Lower leg skin (tissue), 3 donors: ENCODE measurements at regions not wholly inside any gene's neighbourhood (a gene's known extent, or its start where the extent isn't known, plus 50 kb on each side); places are given as distances from the start of the nearest gene placed in this dataset.

Experiments used
- CTCF ChIP-seq, 3 donors: fragments of 450-650 bp; IDR thresholded peaks; one replicate each; pipeline ENCODE4 v1.5.1; 2016; ENCODE audit warnings: antibody characterized with exemption in 3 of 3, mild to moderate bottlenecking in 3 of 3, moderate library complexity in 2 of 3
- POLR2A ChIP-seq, 2 donors: fragments of 450-650 bp; IDR thresholded peaks; one replicate each; pipeline ENCODE4 v1.6.1; 2016 to 2017; ENCODE audit warnings: antibody characterized with exemption in 2 of 2, mild to moderate bottlenecking in 1 of 2, moderate library complexity in 1 of 2

DNA sequence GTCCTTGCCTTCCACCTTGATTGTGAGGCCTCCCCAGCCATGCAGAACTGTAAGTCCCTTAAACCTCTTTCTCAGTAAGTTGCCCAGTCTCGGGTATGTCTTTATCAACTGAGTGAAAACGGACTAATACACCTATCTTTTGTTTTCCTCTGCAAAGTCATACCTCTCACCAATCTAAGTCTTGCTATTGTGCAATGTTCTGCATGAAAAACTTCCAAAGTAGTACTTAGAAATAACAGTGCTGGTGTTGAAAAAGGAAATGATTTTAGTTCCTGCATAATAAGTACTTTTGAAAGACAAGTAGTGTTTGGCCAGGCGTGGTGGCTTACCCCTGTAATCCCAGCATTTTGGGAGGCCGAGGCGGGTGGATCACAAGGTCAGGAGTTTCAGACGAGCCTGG, 573.5 kb downstream of the ANKRD50 start:
- TF ChIP-seq POLR2A (IDR thresholded peaks at IDR 0.05) (no peak), CTCF (IDR thresholded peaks at IDR 0.05) (no peak)
